ENCODE measurements at regions not wholly inside any gene's neighbourhood (a gene's known extent, or its start where the extent isn't known, plus 50 kb on each side); places are given as distances from the start of the nearest gene placed in this dataset.

GRCh38 chr2:12971581-12972365 lies 255.0 kb downstream of the TRIB2 start (continued):
- no peak for TF ChIP-seq BCL3 (IDR thresholded peaks at IDR 0.05; ENCODE audit: borderline replicate concordance, insufficient read depth, low read depth, low read length, poor library complexity, severe bottlenecking)
- no peak for TF ChIP-seq HSF1 (IDR thresholded peaks at IDR 0.05; ENCODE audit: low read depth, low read length)
- no peak for TF ChIP-seq CHD1 (IDR thresholded peaks at IDR 0.05; ENCODE audit: low read depth, low read length)
- TF ChIP-seq KDM1A (IDR thresholded peaks at IDR 0.05; ENCODE audit: borderline replicate concordance): no peak

- BruUV-seq (replicated peaks): no TSS peak
- no peak for DNase-seq (ENCODE audit: low read depth, low spot score)
- CTCF ChIA-PET: interaction anchor here (0.6 kb wide), 1 partner anchor 913 kb away, joined by 3 read pairs; no protein-coding TSS in a partner anchor
- no peaks in the 10 kb centered on the region for H4K20me1 ChIP-seq (ENCODE audit: control insufficient read depth, insufficient read depth)
- no peak for FAIRE-seq
- POLR2A ChIA-PET: no interaction called here
- WGBS (ENCODE audit: insufficient coverage, insufficient replicate concordance, low lambda C conversion rate, missing lambda C conversion rate): 11% methylated on average over 4 of the region's 4 CpGs
- H3K4me2 ChIP-seq (ENCODE audit: control insufficient read depth, insufficient read depth): no peak overlapping the region
- no peaks in the 10 kb centered on the region for H3K36me3 ChIP-seq (ENCODE audit: control insufficient read depth in 2 of 2, insufficient read depth in 2 of 2, low read length in 1 of 2)
- H3K27ac ChIP-seq (ENCODE audit: control insufficient read depth, insufficient read depth): no peak overlapping the region
- in situ Hi-C loops (cut with MboI): no loop called here
- H3K4me3 ChIP-seq: no peak overlapping the region
- SMC1A ChIA-PET (ENCODE audit: uncharacterized antibody, unreplicated experiment): no interaction called here
- H3K79me2 ChIP-seq (ENCODE audit: control insufficient read depth, insufficient read depth, low read length): no peaks in the 10 kb centered on the region
- H3K27me3 ChIP-seq (replicated peaks in 1 of 2; ENCODE audit: control insufficient read depth in 2 of 2, insufficient read depth in 2 of 2, low read length in 1 of 2): no peaks in the 10 kb centered on the region; a peak in 1 of 4 replicates
- H3K4me1 ChIP-seq (ENCODE audit: control insufficient read depth, insufficient read depth, low read length): no peaks in the 10 kb centered on the region
- no peak overlapping the region for H2AFZ ChIP-seq (ENCODE audit: control insufficient read depth, low read depth, low read length)
- RAD21 ChIA-PET (ENCODE audit: unreplicated experiment): no interaction called here
- no peak overlapping the region for H3K9ac ChIP-seq (ENCODE audit: control insufficient read depth, insufficient read depth, low read length)
- intact Hi-C loops (cut with micrococcal nuclease; ENCODE audit: unreplicated experiment): no loop called here
- H3K9me3 ChIP-seq (replicated peaks; ENCODE audit: control insufficient read depth, insufficient read depth, low read length): no peaks in the 10 kb centered on the region
- no peak for ATAC-seq
- no peak for TF ChIP-seq SIN3A (IDR thresholded peaks at IDR 0.05; ENCODE audit: low read depth, low read length)
- no peak for TF ChIP-seq CTCF (IDR thresholded peaks at IDR 0.05 in 2 of 3, conservative IDR thresholded peaks at IDR 0.05 in 1 of 3; ENCODE audit: control insufficient read depth in 2 of 3, extremely low read depth in 1 of 3, insufficient read depth in 1 of 3, low read depth in 3 of 3, low read length in 3 of 3)
- no peak for TF ChIP-seq RELA (IDR thresholded peaks at IDR 0.05; ENCODE audit: borderline replicate concordance, partially characterized antibody)
- TF ChIP-seq CBX3 (IDR thresholded peaks at IDR 0.05; ENCODE audit: borderline replicate concordance, low read depth): no peak
- TF ChIP-seq SPI1 (IDR thresholded peaks at IDR 0.05; ENCODE audit: borderline replicate concordance, insufficient read depth, low read depth, low read length): no peak
- no peak for TF ChIP-seq ATF7 (IDR thresholded peaks at IDR 0.05; ENCODE audit: low read depth)
- TF ChIP-seq YBX1 (IDR thresholded peaks at IDR 0.05): no peak
- TF ChIP-seq STAT1 (conservative IDR thresholded peaks at IDR 0.05): no peak
- TF ChIP-seq BHLHE40 (IDR thresholded peaks at IDR 0.05; ENCODE audit: borderline replicate concordance in 1 of 2, low read depth in 2 of 2, low read length in 1 of 2): no peak
- TF ChIP-seq MEF2B (IDR thresholded peaks at IDR 0.05; ENCODE audit: partially characterized antibody, poor library complexity, severe bottlenecking): no peak
These were observed 261.5 kb downstream of the TRIB2 start for GRCh38 chr2:12978066-12978835.
